Ovary (tissue), 7 donors: ENCODE measurements at regions not wholly inside any gene's neighbourhood (a gene's known extent, or its start where the extent isn't known, plus 50 kb on each side); places are given as distances from the start of the nearest gene placed in this dataset.

Source experiments
- DNase-seq, 5 donors: peaks; one replicate each; pipeline ENCODE4 v3.0.0-alpha.2; 2019 to 2020
- H3K27ac ChIP-seq, 2 donors: fragments of 200-600 bp; one replicate each; pipeline versions ENCODE4 v1.5.1 to v1.8.0; 2019 to 2022
- H3K27me3 ChIP-seq: fragments of 200-600 bp; one replicate; pipeline ENCODE4 v1.8.0; 2022
- H3K36me3 ChIP-seq: fragments of 200-600 bp; sonication (generic); one replicate; pipeline ENCODE4 v1.5.1; 2019
- H3K4me1 ChIP-seq: one replicate; pipeline ENCODE4 v1.8.1; 2013; ENCODE audit warnings: mild to moderate bottlenecking, moderate library complexity; ENCODE audit not compliant: insufficient read depth
- H3K4me3 ChIP-seq: fragments of 200-600 bp; sonication (generic); one replicate; pipeline ENCODE4 v1.5.1; 2017
- H3K9me3 ChIP-seq, 2 donors: fragments of 200-600 bp in 1 of 2; sonication (generic) in 1 of 2; one replicate each; pipeline versions ENCODE4 v1.5.1 to v1.8.1; 2013 to 2019; ENCODE audit warnings: mild to moderate bottlenecking in 1 of 2, moderate library complexity in 1 of 2
- EP300 ChIP-seq: sonication (generic); formaldehyde crosslinking; IDR thresholded peaks from one replicate; pipeline ENCODE4 v1.6.1; 2017; ENCODE audit warnings: antibody characterized with exemption
- POLR2A ChIP-seq: fragments of 450-650 bp; IDR thresholded peaks from one replicate; pipeline ENCODE4 v1.6.1; 2017; ENCODE audit warnings: antibody characterized with exemption, mild to moderate bottlenecking, moderate library complexity
- WGBS, 3 donors: extraction: QIAGEN DNeasy Blood & Tissue Kit in 1 of 3; methylation state at CpG; one replicate each; pipeline versions ENCODE4 v1.1.5 to v1.1.7; 2013 to 2017; 5-methylcytosine and 5-hydroxymethylcytosine counted together
- intact Hi-C, 4 donors: fragments of 100-400 bp; cut with DNase I; formaldehyde crosslinking; loops; one replicate each; pipeline versions ENCODE4 v1.11.0 to v1.15.1; 2022 to 2023
- TF ChIP-seq, protein P1 (sequence below), 3 donors: fragments of 450-650 bp in 2 of 3; fragments of 200-600 bp in 1 of 3; IDR thresholded peaks; one replicate each; pipeline versions ENCODE4 v1.5.1 to v1.8.0; 2016 to 2022; ENCODE audit warnings: antibody characterized with exemption in 3 of 3, mild to moderate bottlenecking in 1 of 3
- donor health status: DM: no; HTN: no; CAD: no; lungs with moderate emphysema.
- donor health status: DM: no; HTN: no; CAD: no.
- donor health status: Bipolar disorder and iron deficiency.
- donor health status: DM: no; HTN: no; CAD: no.
- donor health status: DM: yes; HTN: yes; CAD: no.

DNA sequence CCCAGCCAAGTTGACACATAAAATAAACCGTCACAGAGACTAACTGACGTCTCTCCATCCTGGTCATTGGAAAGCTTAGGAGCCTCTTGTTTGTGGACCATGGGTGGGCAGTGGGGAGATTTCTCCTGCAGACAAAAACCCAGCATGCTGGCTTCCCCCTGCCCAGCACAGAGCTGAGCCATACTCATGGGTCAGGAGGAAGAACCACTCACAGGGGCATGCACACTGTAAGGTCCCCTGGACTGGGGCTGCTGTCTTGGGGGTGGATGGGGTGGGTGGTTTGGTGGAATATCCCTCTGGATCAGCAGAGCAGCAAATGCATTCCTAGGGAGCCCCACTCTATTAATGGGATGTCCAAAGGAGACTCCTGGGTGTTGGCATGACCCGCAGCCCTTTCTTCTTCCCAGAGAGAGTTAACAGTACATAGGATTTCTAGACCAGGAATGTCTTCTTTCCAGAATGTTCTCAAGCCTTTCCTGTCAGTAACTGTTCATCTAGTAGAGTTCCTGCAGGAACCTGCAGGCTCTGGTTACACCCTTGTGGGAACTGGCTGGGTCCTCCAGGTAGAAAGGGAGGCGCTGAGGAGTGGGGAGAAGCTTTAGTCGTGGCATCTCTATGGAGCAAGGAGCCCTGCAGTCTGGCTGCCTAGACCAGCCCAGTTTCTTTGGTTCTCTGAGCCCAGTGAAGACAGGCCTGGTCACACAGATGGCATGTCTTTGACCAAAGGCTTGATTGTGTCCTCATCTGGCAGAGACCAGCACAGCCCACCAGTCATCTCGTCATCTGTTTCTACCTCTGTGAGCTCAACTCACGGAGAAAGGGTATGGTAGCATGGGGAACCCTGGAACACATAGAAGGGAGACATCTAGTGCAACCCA is 73.4 kb upstream of the PRR23C start:
- H3K36me3 ChIP-seq = no peaks in the 10 kb centered on the region
- 96 to 99% (median 96%) methylated on average over 7 of the region's 7 CpGs for WGBS, 3 donors
- H3K27ac ChIP-seq = no peak overlapping the region
- peaks cover 10% of the 10 kb centered on the region for H3K4me1 ChIP-seq
- no peaks in the 10 kb centered on the region for H3K27me3 ChIP-seq
- no peak for TF ChIP-seq EP300
- intact Hi-C loops = loop anchor here in 1 of 4 donors (10.0 kb wide), 1 partner anchor 173 kb away; the partner anchor contains the start of genes FOXL2 and FOXL2NB
- DNase-seq = no peak
- H3K9me3 ChIP-seq = no peaks in the 10 kb centered on the region
- H3K4me3 ChIP-seq = no peak overlapping the region

DNA sequence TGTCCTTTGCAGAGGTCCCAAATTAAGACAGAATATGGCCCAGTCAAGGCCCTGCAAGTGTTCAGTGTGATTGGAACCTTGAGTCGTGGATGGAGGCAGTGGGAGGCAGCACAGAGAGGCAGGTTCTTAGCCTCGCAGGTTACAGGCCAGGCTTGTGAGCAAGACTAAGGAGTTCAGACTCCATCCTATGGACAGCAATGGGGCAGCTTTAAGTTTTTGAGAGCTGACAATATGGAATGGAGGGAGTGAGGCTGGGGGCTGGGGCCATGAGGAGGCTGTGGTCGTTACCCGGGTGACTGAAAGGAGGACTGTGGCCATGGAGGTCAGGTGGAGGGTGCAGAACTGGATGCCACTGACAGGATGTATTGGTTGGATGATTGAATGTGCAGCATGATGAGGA is 74.1 kb upstream of the PRR23C start:
- intact Hi-C loops = loop anchor here in 1 of 4 donors (10.0 kb wide), 1 partner anchor 174 kb away; the partner anchor contains the start of genes FOXL2 and FOXL2NB
- 98 to 99% (median 98%) methylated on average over 4 of the region's 4 CpGs for WGBS, 3 donors
- no peaks in the 10 kb centered on the region for H3K9me3 ChIP-seq
- H3K4me1 ChIP-seq = peaks cover 8% of the 10 kb centered on the region
- H3K27me3 ChIP-seq = no peaks in the 10 kb centered on the region
- no peak for DNase-seq
- H3K4me3 ChIP-seq = no peak overlapping the region
- no peak for TF ChIP-seq POLR2A
- TF ChIP-seq, protein P1, sequence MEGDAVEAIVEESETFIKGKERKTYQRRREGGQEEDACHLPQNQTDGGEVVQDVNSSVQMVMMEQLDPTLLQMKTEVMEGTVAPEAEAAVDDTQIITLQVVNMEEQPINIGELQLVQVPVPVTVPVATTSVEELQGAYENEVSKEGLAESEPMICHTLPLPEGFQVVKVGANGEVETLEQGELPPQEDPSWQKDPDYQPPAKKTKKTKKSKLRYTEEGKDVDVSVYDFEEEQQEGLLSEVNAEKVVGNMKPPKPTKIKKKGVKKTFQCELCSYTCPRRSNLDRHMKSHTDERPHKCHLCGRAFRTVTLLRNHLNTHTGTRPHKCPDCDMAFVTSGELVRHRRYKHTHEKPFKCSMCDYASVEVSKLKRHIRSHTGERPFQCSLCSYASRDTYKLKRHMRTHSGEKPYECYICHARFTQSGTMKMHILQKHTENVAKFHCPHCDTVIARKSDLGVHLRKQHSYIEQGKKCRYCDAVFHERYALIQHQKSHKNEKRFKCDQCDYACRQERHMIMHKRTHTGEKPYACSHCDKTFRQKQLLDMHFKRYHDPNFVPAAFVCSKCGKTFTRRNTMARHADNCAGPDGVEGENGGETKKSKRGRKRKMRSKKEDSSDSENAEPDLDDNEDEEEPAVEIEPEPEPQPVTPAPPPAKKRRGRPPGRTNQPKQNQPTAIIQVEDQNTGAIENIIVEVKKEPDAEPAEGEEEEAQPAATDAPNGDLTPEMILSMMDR (IDR thresholded peaks at IDR 0.05) = no peak
- no peak for TF ChIP-seq EP300
- no peak overlapping the region for H3K27ac ChIP-seq
- no peaks in the 10 kb centered on the region for H3K36me3 ChIP-seq

DNA sequence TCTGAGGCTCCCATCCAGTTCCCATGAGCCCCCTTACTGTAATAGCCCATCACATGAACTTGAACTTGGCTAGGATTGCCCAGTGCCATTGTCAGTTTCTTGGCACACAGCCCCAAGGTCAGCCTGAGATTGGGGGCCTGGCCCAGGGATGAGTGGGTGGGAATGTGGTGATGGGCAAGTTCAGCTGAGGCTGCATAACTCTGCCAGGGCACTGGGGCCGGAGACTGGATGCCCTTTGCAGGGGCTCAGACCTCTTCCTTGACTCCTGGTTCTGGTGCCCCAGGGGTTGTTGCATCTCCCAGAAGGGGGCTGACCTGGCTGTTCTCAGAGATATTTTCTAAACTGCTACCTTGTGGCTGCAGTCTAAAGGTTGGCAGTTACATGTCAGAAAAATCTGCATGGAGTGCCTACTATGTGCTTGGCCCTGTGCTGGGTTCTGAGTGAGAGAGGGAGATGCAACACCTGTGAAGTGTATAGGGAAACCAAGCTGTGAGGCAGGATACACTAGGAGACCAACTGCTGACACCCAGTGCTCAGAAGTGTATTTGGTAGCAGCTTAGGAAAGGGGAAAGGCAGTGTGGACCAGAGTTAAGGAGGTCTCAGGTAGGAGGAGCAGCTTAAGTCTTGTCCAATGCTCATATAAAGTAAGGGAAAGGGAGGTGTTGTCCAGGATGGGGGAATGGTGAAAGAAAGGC is 74.8 kb upstream of the PRR23C start:
- H3K9me3 ChIP-seq = no peaks in the 10 kb centered on the region
- no peak overlapping the region for H3K27ac ChIP-seq
- H3K27me3 ChIP-seq = no peaks in the 10 kb centered on the region
- no peaks in the 10 kb centered on the region for H3K36me3 ChIP-seq
- H3K4me1 ChIP-seq = peaks cover 8% of the 10 kb centered on the region
- H3K4me3 ChIP-seq = no peak overlapping the region
- no peak for DNase-seq
- 82 to 93% (median 89%) methylated on average over 1 of the region's 1 CpG for WGBS, 3 donors
- TF ChIP-seq, protein P1 (IDR thresholded peaks at IDR 0.05) = no peak
- TF ChIP-seq EP300 = no peak
- no peak for TF ChIP-seq POLR2A
- intact Hi-C loops = loop anchor here in 2 of 4 donors (10.0 kb wide), 2 partner anchors 95 to 175 kb away; partner anchors contain the start of genes FOXL2 (in 1 of the 2) and FOXL2NB (in 1 of the 2)

DNA sequence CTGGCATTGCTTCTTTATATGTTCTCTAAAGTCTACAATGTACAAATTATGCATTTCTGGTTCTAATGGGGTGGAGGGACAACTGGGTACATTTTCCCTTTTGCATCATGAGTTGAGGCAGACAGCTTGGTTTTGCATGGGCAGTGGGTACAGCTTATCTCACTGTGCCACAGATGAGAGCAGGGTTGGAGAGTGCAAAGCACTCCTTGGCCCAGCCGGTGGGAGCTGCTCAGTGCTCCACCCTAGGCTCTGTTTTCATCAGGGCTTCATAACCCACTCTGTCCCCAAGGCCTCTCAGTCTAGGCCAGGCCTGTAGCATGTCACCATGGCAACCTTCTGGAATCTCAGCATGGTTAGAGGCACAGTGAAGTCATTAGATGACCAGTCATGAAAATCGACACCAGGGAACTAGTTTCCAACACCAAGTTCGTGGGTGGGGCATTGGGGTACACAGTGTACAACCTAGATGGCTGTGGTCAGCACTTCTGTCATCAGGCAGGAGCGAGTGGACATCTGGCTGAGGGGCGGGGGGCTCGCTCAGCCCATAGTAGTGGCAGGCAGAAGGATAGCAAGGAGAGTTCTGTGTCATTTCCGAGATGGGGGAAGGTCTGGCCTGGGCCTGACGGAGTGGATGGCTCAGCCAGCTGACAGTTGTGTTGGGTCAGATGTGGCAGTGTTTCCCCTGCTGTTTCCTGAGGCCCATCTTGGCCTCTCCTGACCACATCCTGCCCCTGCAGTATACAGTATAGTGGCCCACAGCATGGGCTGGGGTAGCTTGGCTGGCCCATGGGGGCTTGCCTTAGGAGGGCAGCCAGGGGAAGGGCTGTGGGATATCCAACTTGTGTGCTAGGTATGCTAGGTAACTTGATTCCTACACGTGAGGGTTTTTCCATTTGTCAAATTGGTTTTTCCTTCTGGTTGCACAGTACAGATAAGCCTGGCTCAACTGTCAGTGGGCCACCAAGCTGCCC is 75.7 kb upstream of the PRR23C start:
- intact Hi-C loops = loop anchor here in 1 of 4 donors (10.0 kb wide), 1 partner anchor 94 kb away; no protein-coding TSS in a partner anchor
- 81 to 83% (median 82%) methylated on average over 9 of the region's 9 CpGs for WGBS, 3 donors
- no peaks in the 10 kb centered on the region for H3K27me3 ChIP-seq
- peaks cover 8% of the 10 kb centered on the region for H3K4me1 ChIP-seq
- no peaks in the 10 kb centered on the region for H3K36me3 ChIP-seq
- H3K27ac ChIP-seq = no peak overlapping the region
- H3K9me3 ChIP-seq = no peaks in the 10 kb centered on the region
- no peak overlapping the region for H3K4me3 ChIP-seq
- TF ChIP-seq POLR2A (no peak), EP300 (no peak)
- TF ChIP-seq, protein P1 (IDR thresholded peaks at IDR 0.05) = no peak
- no peak for DNase-seq
